ENCODE measurements at regions not wholly inside any gene's neighbourhood (a gene's known extent, or its start where the extent isn't known, plus 50 kb on each side); places are given as distances from the start of the nearest gene placed in this dataset.
"Not testable (repeated sequence)": the region's sequence is repeated elsewhere in the genome, so short reads cannot be mapped to it uniquely, and the experiment has no call there.

- no peak for DNase-seq
Observed at GRCh38 chr14:48690349-48690748, 895.8 kb downstream of the RPS29 start.

DNA sequence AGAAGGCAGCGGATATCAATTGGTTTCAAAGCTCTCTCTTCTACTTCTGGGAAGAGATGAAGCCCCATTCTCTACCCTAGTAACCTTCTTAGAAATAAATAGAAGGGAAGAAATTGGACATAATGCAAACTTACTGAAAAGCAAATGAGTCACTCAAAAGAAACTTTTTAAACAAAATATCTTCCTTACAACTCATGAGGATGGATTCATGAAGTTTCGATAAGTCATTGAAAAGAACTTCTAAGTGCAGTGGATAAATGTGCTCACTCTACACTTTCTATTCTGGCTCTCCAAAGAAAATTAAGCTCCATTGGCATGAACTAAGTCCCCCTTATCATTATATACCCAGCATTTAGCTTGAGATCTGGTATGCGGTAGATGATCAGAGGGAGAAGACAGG lies 899.5 kb downstream of the RPS29 start:
- DNase-seq: no peak

DNA sequence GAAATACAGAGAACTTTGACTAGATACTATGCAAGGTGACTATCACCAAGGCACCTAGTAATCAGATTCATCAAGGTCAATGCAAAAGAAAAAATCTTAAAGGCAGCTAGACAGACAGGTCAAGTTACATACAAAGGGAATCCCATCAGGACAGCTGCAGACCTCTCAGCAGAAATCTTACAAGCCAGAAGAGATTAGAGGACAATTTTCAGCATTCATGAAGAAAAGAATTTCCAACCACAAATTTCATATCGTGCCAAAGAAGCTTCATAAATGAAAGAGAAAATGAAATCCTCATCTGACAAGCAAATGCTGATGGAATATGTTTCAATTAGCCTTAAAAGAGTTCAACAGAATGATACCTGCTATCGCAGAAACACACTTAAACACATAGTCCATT lies 913.7 kb downstream of the RPS29 start:
- no peak for DNase-seq

DNA sequence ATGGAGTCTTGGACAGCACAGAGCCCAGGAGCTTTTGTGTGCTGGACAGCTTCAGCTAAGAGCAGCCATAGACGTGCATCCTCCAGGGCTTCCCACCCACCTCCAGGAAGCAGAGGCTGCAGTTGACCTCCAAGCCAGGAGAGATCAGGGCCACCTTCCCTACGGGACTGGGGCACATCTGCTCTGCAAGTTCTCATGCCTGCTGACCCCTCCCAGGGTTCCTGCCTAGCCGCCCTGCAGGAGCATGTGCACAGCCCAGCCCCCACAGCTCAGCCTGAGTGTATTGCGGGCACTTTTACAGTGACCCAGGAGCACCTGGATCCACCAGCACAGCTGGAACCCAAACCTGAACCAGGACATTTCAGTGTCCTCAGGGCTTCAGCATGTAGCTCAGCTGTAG lies 915.2 kb downstream of the RPS29 start:
- DNase-seq: no peak

- DNase-seq: no peak
Observed at GRCh38 chr14:48665077-48665784, 920.9 kb downstream of the RPS29 start.

GRCh38 chr14:48643241-48643640 lies 942.9 kb downstream of the RPS29 start:
- DNase-seq: no peak

DNA sequence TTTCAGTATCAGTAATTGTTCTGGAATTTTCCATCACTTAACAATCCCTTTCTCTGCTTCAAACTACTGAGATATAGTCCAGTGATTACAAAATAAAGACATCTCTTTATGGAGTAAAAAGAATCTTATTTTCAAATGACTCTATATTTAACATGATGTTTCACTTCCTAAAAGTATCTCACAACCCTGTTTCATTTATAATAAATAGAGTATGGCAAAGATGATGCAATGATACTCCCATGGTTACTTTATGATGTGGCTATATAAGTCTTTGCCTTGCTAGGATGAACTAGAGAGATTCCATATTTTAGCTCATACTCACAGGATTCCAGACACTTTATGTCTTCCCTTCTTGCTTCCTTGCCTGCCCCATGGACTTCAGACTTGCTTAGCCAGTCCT lies 953.5 kb upstream of the MDGA2 start:
- no peak for DNase-seq

DNA sequence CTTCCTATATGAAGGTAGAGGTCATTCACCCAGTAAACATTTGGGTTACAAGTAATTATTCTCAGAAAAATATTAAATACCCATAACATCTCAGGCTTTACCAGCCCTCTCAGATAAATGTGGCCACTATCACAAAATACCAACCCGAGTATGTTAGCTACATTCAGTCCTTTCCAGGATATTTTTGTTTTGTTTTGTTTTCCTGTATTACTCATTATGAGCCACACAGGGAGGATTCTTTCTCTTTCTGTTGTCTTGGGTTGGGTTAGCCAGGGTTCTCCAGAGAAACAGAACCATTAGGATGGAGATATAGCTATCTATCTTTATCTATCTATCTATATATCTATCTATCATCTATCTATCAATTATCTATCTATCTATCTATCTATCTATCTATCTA lies 947.6 kb upstream of the MDGA2 start:
- DNase-seq: no peak

GRCh38 chr14:48618057-48618456 lies 942.7 kb upstream of the MDGA2 start:
- no peak for DNase-seq

DNA sequence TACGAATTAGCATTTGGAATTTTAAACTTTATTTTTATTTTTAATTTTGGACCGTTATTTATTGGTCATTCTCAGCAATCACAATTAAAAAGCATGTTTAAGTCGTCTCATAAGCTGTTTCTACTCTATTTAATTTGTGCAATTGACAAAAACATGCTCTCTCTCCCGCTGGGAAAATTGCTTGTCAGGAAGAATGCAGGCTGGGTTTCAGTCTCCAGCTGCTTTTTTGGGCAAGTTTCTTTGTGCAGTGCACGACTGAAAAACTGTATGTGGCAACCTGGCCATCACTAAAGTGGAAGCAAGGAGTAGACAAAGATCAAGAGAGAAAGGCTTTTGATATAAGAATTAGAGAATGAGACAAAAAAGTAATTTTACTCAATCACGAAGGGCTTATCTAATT lies 941.5 kb upstream of the MDGA2 start:
- DNase-seq: no peak

DNA sequence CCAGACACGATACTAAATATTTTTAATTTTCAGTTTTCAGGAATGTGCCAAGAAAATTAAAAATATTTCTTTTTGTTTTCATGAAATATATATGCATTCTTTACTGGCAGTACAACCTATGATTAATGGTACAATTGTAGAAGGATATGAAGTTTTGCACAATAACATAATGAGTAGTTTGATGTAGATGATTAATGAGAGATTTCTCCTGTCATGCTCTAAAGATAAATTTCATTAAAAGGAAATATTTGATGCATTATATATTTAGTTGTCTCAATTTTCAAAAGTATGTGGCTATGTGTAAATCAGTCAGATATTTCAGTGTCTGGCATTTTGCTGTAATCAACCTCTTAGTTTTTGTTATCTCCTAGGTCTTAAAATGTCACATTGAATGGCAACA lies 940.2 kb upstream of the MDGA2 start:
- DNase-seq: no peak

DNA sequence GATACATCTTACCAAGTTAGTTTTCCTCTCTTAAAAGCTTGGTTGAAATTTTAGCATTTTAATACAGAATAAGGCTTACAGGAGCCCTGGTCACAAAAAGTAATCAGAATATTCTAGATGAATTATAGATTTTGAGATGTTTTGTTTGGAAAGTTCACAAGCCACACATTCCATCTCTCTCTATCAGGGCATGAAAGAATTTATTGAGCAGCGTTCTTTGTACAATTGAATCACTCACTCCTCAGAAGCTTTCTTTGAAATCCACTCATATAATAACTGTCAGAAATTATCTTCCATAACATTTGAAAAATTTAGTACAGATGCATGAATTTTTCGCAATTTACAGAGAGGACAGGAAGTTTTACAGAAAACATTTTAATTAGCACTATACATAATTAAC lies 938.6 kb upstream of the MDGA2 start:
- no peak for DNase-seq

- DNase-seq: not testable (repeated sequence)
Observed at GRCh38 chr14:48606960-48607359, 931.6 kb upstream of the MDGA2 start.

DNA sequence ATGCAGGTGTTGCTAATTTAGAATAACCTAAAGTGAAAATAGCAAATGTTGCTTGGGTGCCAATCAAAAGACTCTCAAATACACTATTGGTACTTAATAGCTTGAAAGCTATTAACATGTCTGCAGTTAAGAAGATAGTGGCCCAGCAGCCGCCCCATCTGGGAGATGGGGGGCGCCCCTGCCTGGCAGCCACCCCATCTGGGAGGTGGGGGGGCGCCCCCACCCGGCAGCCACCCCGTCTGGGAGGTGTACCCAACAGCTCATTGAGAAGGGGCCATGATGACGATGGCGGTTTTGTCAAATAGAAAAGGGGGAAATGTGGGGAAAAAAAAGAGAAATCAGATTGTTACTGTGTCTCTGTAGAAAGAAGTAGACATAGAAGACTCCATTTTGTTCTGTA lies 923.1 kb upstream of the MDGA2 start:
- DNase-seq: no peak

DNA sequence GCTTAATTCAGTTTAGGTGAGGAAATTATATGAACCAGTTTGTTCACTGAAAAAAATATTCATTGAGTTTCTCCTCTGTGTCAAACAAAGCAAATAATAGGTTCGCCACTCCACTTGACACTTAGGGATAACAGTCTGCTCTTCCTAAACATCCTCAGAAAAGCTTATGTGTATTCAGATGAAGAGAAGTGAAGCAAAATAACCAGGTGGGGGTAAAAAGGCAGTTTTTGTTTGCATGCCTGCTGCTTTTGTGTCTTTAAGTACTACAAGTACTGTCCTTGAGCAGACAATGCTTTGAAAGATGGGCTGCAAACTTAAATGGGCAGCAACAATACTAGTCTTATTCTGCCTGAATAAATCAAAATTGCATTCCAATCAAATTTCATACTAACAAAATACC lies 910.7 kb upstream of the MDGA2 start:
- no peak for DNase-seq

GRCh38 chr14:48584031-48584430 lies 908.6 kb upstream of the MDGA2 start:
- DNase-seq: no peak

- no peak for DNase-seq
Observed at GRCh38 chr14:48582938-48583337, 907.5 kb upstream of the MDGA2 start.

GRCh38 chr14:48580692-48581091 lies 905.3 kb upstream of the MDGA2 start:
- no peak for DNase-seq

DNA sequence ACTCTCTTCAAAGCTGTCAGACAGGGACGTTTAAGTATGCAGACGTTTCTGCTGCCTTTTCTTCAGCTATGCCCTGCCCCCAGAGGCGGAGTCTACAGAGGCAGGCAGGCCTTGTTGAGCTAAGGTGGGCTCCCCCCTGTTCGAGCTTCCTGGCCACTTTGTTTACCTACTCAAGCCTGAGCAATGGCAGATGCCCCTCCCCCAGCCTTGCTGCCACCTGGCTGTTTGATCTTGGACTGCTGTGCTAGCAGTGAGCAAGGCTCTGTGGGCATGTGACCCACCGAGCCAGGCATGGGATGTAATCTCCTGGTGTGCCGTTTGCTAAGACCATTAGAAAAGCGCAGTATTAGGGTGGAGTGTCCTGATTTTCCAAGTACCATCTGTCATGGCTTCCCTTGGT lies 900.4 kb upstream of the MDGA2 start:
- DNase-seq: no peak

DNA sequence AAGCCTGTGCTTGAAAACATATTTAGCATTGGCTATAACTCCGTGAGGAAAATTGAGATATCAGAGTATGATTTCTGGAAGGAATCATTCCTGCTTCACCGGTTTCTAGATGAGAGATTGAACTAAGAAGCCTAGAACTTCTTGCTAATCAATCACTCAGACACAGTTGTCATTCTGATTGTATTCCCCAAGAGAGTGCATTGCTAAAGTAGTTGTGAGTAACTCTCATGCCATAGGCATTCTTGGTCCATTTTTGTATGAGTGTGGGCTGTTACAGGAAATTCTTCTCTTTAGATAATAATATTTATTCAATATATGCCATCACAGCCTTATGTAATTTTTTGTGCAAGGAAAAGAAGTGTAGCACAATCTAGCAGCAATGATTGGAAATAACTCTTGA lies 893.3 kb upstream of the MDGA2 start:
- DNase-seq: no peak

- DNase-seq: no peak
Observed at GRCh38 chr14:48568252-48568651, 892.8 kb upstream of the MDGA2 start.

- DNase-seq: no peak
Observed at GRCh38 chr14:48563489-48563888, 888.1 kb upstream of the MDGA2 start.

DNA sequence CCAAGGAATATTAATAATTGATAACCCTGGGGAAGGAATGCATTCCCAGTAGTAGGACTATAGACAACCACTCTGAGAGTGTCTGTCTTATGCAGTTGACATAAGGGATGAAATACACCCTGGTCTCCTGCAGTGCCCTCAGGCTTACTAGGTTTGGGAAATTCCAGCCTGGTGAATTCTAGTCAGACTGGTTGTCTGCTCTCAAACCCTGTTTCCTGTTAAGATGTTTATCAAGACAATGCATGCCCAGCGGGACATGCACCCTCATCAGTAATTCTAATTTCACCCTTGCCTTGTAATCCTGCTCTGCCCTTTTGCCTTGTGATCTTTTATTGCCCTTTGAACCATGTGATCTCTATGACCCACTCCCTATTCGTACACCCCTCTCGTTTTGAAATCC lies 886.0 kb upstream of the MDGA2 start:
- not testable (repeated sequence) for DNase-seq

GRCh38 chr14:48560421-48560820 lies 885.0 kb upstream of the MDGA2 start:
- no peak for DNase-seq

- DNase-seq: no peak
Observed at GRCh38 chr14:48553443-48553842, 878.0 kb upstream of the MDGA2 start.

DNA sequence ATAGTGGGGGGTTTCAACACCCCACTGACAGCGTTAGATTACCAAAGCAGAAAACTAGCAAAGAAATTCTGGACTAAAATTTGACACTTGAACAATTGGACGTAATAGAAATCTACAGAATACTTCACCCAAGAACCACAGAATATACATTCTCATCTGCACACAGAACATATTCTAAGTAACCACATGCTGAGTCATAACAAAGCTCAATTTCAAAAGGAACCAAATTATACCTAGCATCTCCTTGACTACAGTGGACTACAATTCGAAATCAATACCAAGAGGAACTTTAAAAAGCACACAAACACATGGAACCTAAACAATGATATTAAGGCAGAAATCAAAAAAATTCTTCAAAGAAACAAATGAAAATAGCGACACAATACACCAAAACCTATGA lies 871.6 kb upstream of the MDGA2 start:
- DNase-seq: no peak

Data from DMS 273 treated with DMSO at 0.1 percent for 48 hours (cell line).